Kasumi-1 (cell line): ENCODE measurements at regions not wholly inside any gene's neighbourhood (a gene's known extent, or its start where the extent isn't known, plus 50 kb on each side); places are given as distances from the start of the nearest gene placed in this dataset.
"Not testable (repeated sequence)": the region's sequence is repeated elsewhere in the genome, so short reads cannot be mapped to it uniquely, and the experiment has no call there.

Experiments used
- DNase-seq, 2 experiments: peaks; one replicate each; lab custom pipeline; 2025; lab: John Stamatoyannopoulos, UW

DNA sequence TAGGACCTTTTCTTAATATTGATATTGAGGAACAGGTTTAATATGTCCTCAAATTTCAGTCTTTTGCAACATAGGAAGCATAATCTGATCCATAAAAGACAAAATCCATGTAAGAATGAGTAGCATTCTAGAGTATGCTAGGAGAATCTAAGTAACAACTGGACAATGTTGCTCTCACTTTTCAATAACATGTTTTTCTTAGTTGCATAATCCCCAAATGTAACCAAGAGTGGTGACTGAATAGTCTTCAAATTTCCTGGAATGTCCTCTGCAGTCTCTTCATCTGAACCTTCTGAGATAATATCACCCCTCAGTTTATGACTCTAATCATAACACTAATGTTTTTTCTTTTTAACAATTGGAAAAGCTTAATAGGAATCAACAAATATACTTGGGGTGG lies 110.0 kb upstream of the ZEB2 start:
- DNase-seq, result no peak

DNA sequence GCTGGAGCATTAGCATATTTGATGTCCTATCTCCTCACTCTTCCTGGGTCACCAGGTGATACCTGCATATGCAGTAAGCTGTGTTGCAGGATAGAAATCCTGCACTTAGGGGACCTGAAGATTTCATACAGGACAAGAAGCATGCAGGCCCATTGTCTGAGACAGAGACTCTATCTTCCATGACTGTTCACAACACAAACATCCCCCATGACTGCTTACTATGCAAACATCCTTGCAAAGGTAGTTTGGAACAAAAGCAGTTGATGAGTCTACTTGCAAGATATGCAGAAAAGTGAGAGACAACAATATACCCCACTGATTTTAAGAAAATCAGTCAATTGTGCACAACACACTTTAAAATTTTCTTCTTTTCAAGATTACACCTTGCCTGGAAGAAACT lies 108.6 kb upstream of the ZEB2 start:
- no peak for DNase-seq

GRCh38 chr2:144625626-144626025 lies 105.7 kb upstream of the ZEB2 start:
- DNase-seq, result no peak

DNA sequence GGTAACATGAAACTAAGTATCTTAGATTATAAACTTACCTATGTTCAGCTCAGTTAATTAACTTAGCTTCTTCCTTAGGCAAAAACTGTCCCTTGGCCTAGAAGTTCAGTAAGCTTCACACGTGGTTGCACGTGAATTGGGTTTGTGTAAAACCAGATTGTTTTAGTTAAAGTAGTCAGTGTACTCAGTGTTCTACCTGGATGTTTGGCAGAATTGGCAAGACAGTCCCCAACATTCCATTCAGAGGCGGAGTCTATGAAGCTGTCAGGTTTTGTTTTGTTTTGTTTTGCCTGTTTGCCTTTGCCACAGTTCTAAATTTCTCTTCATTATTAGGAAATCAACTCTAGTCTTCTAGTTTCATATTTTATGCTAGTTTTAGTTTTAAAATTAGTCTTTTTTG lies 105.3 kb upstream of the ZEB2 start:
- DNase-seq, result no peak

DNA sequence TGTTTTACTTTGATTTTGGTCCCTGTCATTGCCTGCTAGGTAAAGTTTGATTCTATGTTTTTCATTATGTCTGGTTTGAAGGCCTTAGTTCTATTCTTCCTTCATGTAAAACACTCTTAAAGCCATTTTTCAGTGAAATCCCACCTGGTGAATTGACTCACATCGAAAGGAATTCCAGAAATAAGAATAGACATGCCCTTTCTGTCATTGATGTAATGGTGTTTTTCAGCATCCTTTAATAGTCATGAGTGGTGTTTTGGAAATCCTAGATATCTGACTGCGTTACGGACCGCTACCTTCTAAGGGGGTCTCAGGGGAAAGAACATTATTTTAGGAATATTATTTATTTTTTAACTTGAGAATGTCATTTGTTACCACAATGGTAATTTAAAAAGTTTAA lies 104.5 kb upstream of the ZEB2 start:
- DNase-seq, result no peak

- not testable (repeated sequence) for DNase-seq
These were observed 102.5 kb upstream of the ZEB2 start for GRCh38 chr2:144622373-144622772.

GRCh38 chr2:144621266-144621665 lies 101.3 kb upstream of the ZEB2 start:
- no peak for DNase-seq

- DNase-seq, result no peak
These were observed 99.8 kb upstream of the ZEB2 start for GRCh38 chr2:144619760-144620159.

- DNase-seq, result not testable (repeated sequence)
These were observed 97.3 kb upstream of the ZEB2 start for GRCh38 chr2:144617171-144617570.

GRCh38 chr2:144615866-144616565 lies 96.1 kb upstream of the ZEB2 start:
- no peak for DNase-seq

DNA sequence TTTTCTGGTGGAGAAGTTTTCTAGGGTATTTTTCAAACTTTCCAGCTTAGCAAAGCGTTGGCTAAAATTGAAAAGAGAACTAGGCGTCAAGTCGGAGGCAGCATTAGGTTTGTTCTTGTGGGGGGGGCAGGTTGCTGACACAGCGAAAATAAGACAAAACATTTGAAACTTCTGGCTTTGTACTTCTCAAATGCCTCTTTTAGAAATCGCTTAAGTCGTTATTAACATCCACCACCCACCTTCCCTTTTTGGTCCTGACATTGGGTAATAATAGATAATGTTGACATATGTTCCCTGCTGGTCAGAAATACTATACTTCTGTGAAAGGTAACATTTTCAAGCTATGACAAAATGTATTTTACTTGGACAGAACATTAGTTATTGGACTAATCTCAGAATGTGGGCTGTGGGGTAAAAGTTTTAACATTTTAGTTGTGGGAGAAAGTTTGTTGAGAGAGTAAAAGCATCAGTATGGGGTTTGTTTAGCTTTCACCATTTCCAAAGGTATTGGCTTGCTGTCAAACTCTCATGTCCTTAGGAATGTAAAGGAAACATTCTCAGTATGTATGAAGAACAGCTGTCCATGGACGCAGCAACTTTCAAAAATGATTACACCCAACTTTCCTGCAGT lies 88.1 kb upstream of the ZEB2 start:
- DNase-seq, result no peak

- DNase-seq, result no peak
These were observed 87.2 kb upstream of the ZEB2 start for GRCh38 chr2:144607099-144607498.

GRCh38 chr2:144606466-144607095 lies 86.7 kb upstream of the ZEB2 start:
- no peak for DNase-seq

DNA sequence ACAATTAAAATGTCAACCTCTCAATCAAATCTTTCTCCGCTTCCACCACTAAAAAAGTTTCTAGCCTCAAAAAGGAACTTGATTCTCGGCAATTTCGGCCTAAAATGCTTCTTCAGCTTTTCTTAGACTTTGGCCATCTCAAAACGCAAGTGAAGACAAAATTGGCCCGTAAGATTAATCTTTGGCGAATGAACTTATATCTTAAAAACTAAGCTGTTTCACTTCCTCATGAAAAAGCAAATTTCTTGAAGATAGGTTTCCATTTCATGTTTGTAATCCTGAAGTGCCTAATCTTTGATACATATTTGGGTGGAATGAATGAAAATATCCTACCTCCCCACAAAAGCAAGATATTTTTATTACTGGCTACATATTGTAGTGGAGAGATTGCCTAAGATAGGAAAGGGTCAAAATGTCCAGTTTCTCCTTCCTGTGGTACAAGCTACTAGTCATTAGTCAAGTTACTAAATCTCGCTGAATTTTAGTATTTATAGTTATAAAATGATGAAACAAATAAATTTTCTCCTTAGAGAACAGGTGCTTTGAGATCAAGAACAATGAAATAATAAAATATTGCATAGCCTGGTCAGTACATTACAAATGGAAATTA lies 85.4 kb upstream of the ZEB2 start:
- DNase-seq, result no peak

GRCh38 chr2:144603334-144603733 lies 83.4 kb upstream of the ZEB2 start:
- no peak for DNase-seq

GRCh38 chr2:144598906-144599305 lies 79.0 kb upstream of the ZEB2 start:
- DNase-seq, result no peak

- no peak for DNase-seq
These were observed 78.1 kb upstream of the ZEB2 start for GRCh38 chr2:144597894-144598593.

DNA sequence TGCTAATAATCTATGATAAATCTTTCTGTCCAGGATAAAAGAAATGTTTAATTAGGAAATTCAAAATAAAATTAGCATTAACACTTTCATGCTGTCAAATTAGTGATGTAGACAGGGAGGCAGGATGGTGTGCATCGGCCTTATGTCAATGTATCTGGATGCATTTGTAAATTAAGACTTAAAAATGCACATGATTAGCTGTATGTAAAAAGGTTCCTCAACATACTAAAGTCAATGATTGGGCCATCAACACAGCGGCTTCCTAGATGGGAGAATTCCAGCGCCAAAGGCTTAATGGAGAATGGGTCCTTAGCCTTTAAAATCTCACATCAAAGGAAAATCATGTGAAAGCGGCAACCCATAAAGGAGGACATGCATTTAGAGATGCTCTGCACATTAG lies 77.5 kb upstream of the ZEB2 start:
- no peak for DNase-seq

GRCh38 chr2:144596073-144596871 lies 76.4 kb upstream of the ZEB2 start:
- DNase-seq, result peak in 1 of 2 experiments; percentile 37

DNA sequence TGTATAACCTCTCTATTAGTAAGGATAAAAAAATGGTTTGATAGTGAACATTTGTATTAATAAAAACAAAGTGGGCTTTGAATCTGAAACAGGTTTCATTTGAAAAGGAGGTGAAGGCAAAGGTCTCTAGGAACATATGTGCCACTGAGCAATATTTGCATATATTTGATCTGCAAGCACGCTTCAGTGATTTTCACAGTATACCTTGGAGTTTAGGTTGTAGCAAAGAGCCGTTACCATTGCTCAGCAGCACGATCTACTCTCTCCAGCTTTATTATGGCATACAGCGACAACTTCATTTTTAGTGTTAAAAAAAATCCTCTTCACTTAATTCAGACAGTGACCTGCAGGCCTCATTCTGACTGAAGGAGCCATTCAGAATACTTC lies 75.8 kb upstream of the ZEB2 start:
- DNase-seq, result no peak

GRCh38 chr2:144595279-144595678 lies 75.4 kb upstream of the ZEB2 start:
- DNase-seq, result no peak

- DNase-seq, result no peak
These were observed 73.9 kb upstream of the ZEB2 start for GRCh38 chr2:144593803-144594202.
